ENCODE measurements at regions not wholly inside any gene's neighbourhood (a gene's known extent, or its start where the extent isn't known, plus 50 kb on each side); places are given as distances from the start of the nearest gene placed in this dataset.
"Not testable (repeated sequence)": the region's sequence is repeated elsewhere in the genome, so short reads cannot be mapped to it uniquely, and the experiment has no call there.

GRCh38 chr3:8312685-8313084 lies 188.9 kb upstream of the LMCD1 start:
- no peak for ATAC-seq
- no peaks in the 10 kb centered on the region for H3K4me1 ChIP-seq (ENCODE audit: control insufficient read depth, insufficient read depth, low read length)
- TF ChIP-seq REST (IDR thresholded peaks at IDR 0.05; ENCODE audit: insufficient read depth in 1 of 2, low read depth in 2 of 2, low read length in 1 of 2) (no peak), CTCF (IDR thresholded peaks at IDR 0.05) (no peak), POLR2AphosphoS5 (IDR thresholded peaks at IDR 0.05; ENCODE audit: low read depth, low read length) (no peak), SIN3A (IDR thresholded peaks at IDR 0.05; ENCODE audit: borderline replicate concordance, insufficient read depth, low read depth, low read length) (no peak), TCF7L2 (IDR thresholded peaks at IDR 0.05; ENCODE audit: low read depth, low read length) (no peak)
- H3K27ac ChIP-seq (ENCODE audit: low read length), result no peak overlapping the region
- no peaks in the 10 kb centered on the region for H3K36me3 ChIP-seq (ENCODE audit: control insufficient read depth, insufficient read depth, low read length)
- intact Hi-C loops (cut with micrococcal nuclease; ENCODE audit: unreplicated experiment), result no loop called here
- H3K27me3 ChIP-seq (ENCODE audit: control insufficient read depth, insufficient read depth, low read length), result no peaks in the 10 kb centered on the region
- no peaks in the 10 kb centered on the region for H3K9me3 ChIP-seq (ENCODE audit: control insufficient read depth, insufficient read depth, low read depth, low read length)
- no peak overlapping the region for H3K4me3 ChIP-seq (ENCODE audit: low read depth in 2 of 2, low read length in 2 of 2)
- no peak for DNase-seq (ENCODE audit: low read depth, low spot score)
- in situ Hi-C loops (cut with HindIII; ENCODE audit: low pct_unique_long_range_greater_than_20kb, low sequenced_read_pairs), result no loop called here
- ChIA-PET POLR2A (no interaction called here), CTCF (no interaction called here)
- no TSS peak for BruUV-seq (replicated peaks)

- H3K27me3 ChIP-seq (ENCODE audit: control insufficient read depth, insufficient read depth, low read length), result no peaks in the 10 kb centered on the region
- H3K27ac ChIP-seq (ENCODE audit: low read length), result no peak overlapping the region
- H3K9me3 ChIP-seq (ENCODE audit: control insufficient read depth, insufficient read depth, low read depth, low read length), result no peaks in the 10 kb centered on the region
- H3K4me3 ChIP-seq (ENCODE audit: low read depth in 2 of 2, low read length in 2 of 2), result no peak overlapping the region
- no TSS peak for BruUV-seq (replicated peaks)
- H3K36me3 ChIP-seq (ENCODE audit: control insufficient read depth, insufficient read depth, low read length), result no peaks in the 10 kb centered on the region
- ChIA-PET CTCF (no interaction called here), POLR2A (no interaction called here)
- TF ChIP-seq REST (IDR thresholded peaks at IDR 0.05; ENCODE audit: insufficient read depth in 1 of 2, low read depth in 2 of 2, low read length in 1 of 2) (no peak), CTCF (IDR thresholded peaks at IDR 0.05) (no peak), SIN3A (IDR thresholded peaks at IDR 0.05; ENCODE audit: borderline replicate concordance, insufficient read depth, low read depth, low read length) (no peak), TCF7L2 (IDR thresholded peaks at IDR 0.05; ENCODE audit: low read depth, low read length) (no peak), POLR2AphosphoS5 (IDR thresholded peaks at IDR 0.05; ENCODE audit: low read depth, low read length) (no peak)
- no peaks in the 10 kb centered on the region for H3K4me1 ChIP-seq (ENCODE audit: control insufficient read depth, insufficient read depth, low read length)
- in situ Hi-C loops (cut with HindIII; ENCODE audit: low pct_unique_long_range_greater_than_20kb, low sequenced_read_pairs), result no loop called here
- intact Hi-C loops (cut with micrococcal nuclease; ENCODE audit: unreplicated experiment), result no loop called here
- no peak for DNase-seq (ENCODE audit: low read depth, low spot score)
- ATAC-seq, result no peak
Observed at GRCh38 chr3:8313560-8314267, 187.9 kb upstream of the LMCD1 start.

DNA sequence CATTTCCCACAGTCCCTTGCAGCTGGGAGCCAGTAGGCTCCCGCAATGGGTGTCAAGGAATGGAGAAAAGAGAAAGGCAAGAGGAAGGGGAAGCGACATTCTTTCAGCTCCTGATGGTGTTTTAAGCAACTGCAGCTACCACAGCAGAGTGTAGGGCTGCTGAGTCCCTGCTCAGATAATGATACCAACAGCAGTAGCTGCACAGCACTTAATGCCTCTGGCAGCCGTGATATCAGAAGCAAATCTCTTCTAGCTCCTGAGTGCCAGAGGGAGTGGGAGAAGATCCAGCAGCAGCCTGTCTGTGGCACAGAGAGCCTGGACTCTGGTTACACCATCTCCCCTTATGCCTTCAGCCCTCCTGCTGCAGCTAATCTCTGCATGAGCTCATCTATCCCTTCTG lies 186.1 kb upstream of the LMCD1 start:
- intact Hi-C loops (cut with micrococcal nuclease; ENCODE audit: unreplicated experiment); H3K27me3 ChIP-seq (ENCODE audit: control insufficient read depth, insufficient read depth, low read length); H3K27ac ChIP-seq (ENCODE audit: low read length); BruUV-seq (replicated peaks); POLR2A ChIA-PET; H3K9me3 ChIP-seq (ENCODE audit: control insufficient read depth, insufficient read depth, low read depth, low read length); H3K36me3 ChIP-seq (ENCODE audit: control insufficient read depth, insufficient read depth, low read length); H3K4me1 ChIP-seq (ENCODE audit: control insufficient read depth, insufficient read depth, low read length); H3K4me3 ChIP-seq (ENCODE audit: low read depth in 2 of 2, low read length in 2 of 2); ATAC-seq; CTCF ChIA-PET; in situ Hi-C loops (cut with HindIII; ENCODE audit: low pct_unique_long_range_greater_than_20kb, low sequenced_read_pairs); DNase-seq (ENCODE audit: low read depth, low spot score): not testable (repeated sequence)
